ENCODE measurements at regions not wholly inside any gene's neighbourhood (a gene's known extent, or its start where the extent isn't known, plus 50 kb on each side); places are given as distances from the start of the nearest gene placed in this dataset.

DNA sequence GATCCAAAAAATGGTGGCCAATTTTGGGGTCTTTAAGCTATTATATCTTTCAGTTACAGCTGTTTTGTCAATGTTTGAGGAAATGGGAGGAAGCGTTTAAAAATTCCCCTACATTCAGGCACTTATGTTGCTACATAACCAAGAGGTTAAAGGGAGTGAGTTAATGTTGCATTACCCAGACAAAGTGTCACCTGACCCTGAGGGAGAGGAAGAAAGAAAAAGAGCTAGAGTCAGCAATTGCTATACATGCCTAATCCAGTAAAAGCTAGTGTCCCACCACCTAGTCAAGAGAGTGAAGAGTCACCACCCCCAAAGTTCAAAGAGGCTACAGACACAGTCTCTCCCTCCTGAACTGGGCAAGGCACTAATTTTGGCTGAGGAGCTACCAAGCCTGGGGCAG is 69.5 kb upstream of the ZNF92 start:
- no peak for TF ChIP-seq CTCF (IDR thresholded peaks at IDR 0.05)
- no peak for TF ChIP-seq POLR2A (IDR thresholded peaks at IDR 0.05)

Measured in body of pancreas (tissue), 4 donors.